Activated CD4-positive, alpha-beta T cell treated with anti-CD3 and anti-CD28 coated beads for 36 hours (primary cell): ENCODE measurements at regions not wholly inside any gene's neighbourhood (a gene's known extent, or its start where the extent isn't known, plus 50 kb on each side); places are given as distances from the start of the nearest gene placed in this dataset.
"Not testable (repeated sequence)": the region's sequence is repeated elsewhere in the genome, so short reads cannot be mapped to it uniquely, and the experiment has no call there.

Experiments used
- ATAC-seq: fragments of 200-7000 bp; cut with Tn5 transposase; one replicate; pipeline ENCODE4 v1.10.0; 2021; ENCODE audit warnings: mild to moderate bottlenecking, moderate library complexity
- CTCF ChIA-PET: fragments of 350-600 bp; sonication (Branson Sonifier 250); formaldehyde crosslinking; loops from one replicate; lab custom pipeline; 2021; ENCODE audit warnings: antibody characterized with exemption; lab: Charles Lee
- POLR2A ChIA-PET: fragments of 350-600 bp; sonication (Branson Sonifier 250); formaldehyde crosslinking; loops from one replicate; lab custom pipeline; 2021; ENCODE audit warnings: antibody characterized with exemption, inconsistent platforms; lab: Charles Lee
- DNase-seq: peaks from one replicate; pipeline ENCODE4 v3.0.0-alpha.2; 2020
- H3K27ac Mint-ChIP-seq: one replicate; pipeline ENCODE4 v1.8.0; 2021; ENCODE audit warnings: mixed read lengths
- H3K27me3 Mint-ChIP-seq: one replicate; pipeline ENCODE4 v1.8.0; 2021; ENCODE audit warnings: mixed read lengths
- H3K36me3 Mint-ChIP-seq: one replicate; pipeline ENCODE4 v1.8.0; 2021; ENCODE audit warnings: low read depth, mixed read lengths
- H3K4me1 Mint-ChIP-seq: one replicate; pipeline ENCODE4 v1.8.0; 2021; ENCODE audit warnings: mixed read lengths
- H3K4me3 Mint-ChIP-seq: one replicate; pipeline ENCODE4 v1.8.0; 2021; ENCODE audit warnings: mild to moderate bottlenecking, moderate library complexity, mixed read lengths
- H3K9me3 Mint-ChIP-seq: one replicate; pipeline ENCODE4 v1.8.0; 2021; ENCODE audit warnings: low read depth, mixed read lengths
- intact Hi-C, 2 experiments: fragments of 100-400 bp; cut with DNase I in 1 of 2; cut with micrococcal nuclease in 1 of 2; formaldehyde crosslinking; loops; one replicate each; pipeline versions ENCODE4 v1.14.2 to v1.15.1; 2022 to 2024; cut with DNase I, micrococcal nuclease

DNA sequence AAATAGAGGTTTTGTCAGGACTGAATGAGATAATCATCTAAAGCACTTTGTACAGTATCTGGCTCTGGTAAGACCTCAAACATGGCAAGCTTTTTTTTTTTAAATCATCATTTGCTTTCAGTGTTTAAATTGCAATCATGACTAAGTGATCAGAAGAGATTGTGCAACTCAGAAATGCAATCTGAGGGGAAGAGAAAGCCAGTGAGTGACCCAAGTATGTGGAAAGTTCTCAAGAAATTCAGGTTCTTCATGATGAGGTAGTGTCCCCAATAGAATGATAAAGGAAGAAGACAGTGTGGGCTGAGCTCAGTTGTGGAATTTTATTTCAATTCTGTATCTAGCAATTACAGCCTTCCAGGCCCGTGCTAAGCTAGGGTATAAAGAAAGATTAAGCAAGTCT, 132.2 kb upstream of the TBC1D5 start:
- Mint-ChIP-seq H3K9me3 (no peaks in the 10 kb centered on the region), H3K4me3 (no peak overlapping the region), H3K4me1 (no peaks in the 10 kb centered on the region), H3K27me3 (peaks cover 6% of the 10 kb centered on the region), H3K36me3 (no peaks in the 10 kb centered on the region), H3K27ac (no peak overlapping the region)
- no peak for ATAC-seq
- DNase-seq: no peak
- POLR2A ChIA-PET: no interaction called here
- intact Hi-C loops: no loop called here
- CTCF ChIA-PET: interaction anchor here (1.0 kb wide), 2 partner anchors 12 to 33 kb away, joined by 3 to 4 read pairs; no protein-coding TSS in a partner anchor

DNA sequence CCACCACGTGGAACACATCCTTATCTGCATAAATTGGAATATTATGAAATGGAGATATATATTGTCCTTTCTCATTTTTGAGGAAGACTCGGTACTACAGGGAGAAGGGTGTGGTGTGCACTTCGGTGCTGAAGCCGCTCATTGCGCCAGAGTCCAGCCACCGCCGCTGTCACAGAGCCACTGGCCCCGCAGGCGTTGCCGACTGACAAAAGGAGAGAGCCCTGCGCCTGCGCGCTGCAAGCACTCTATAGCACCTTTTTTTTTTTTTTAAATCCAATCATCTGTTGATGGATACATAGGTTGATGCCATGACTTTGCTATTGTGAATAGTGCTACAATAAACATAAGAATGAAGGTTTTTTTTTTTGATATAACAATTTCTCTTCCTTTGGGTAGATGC, 130.0 kb upstream of the TBC1D5 start:
- ChIA-PET CTCF (interaction anchor here (0.7 kb wide), 1 partner anchor 31 kb away, joined by 3 read pairs; no protein-coding TSS in a partner anchor), POLR2A (no interaction called here)
- no peak for ATAC-seq
- Mint-ChIP-seq H3K27me3 (peaks cover 2% of the 10 kb centered on the region), H3K4me1 (no peaks in the 10 kb centered on the region), H3K9me3 (no peaks in the 10 kb centered on the region), H3K36me3 (no peaks in the 10 kb centered on the region), H3K27ac (no peak overlapping the region), H3K4me3 (no peak overlapping the region)
- no peak for DNase-seq
- intact Hi-C loops: no loop called here

- CTCF ChIA-PET: interaction anchor here (2.3 kb wide), 1 partner anchor 24 kb away, joined by 9 read pairs; no protein-coding TSS in a partner anchor
- no peak for ATAC-seq
- intact Hi-C loops: no loop called here
Measured at GRCh38 chr3:17865631-17866030, 123.2 kb upstream of the TBC1D5 start.

DNA sequence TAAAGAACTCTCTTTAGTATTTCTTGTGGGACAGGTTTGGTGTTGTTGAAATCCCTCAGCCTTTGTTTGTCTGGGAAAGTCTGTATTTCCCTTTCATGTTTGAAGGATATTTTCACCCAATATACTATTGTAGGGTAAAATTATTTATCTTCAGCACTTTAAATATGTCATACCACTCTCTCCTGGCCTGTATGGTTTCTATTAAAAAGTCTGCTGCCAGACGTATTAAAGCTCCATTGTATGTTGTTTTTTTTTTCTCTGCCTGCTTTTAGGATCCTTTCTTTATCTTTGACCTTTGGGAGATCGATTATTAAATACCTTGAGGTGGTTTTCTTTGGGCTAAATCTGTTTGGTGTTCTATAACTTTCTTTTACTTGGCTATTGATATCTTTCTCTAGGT, 119.0 kb upstream of the TBC1D5 start:
- H3K4me1 Mint-ChIP-seq: no peaks in the 10 kb centered on the region
- H3K27ac Mint-ChIP-seq: no peak overlapping the region
- DNase-seq (no peak), ATAC-seq (no peak)
- H3K9me3 Mint-ChIP-seq: peaks cover 3% of the 10 kb centered on the region
- ChIA-PET POLR2A (no interaction called here), CTCF (no interaction called here)
- no peak overlapping the region for H3K4me3 Mint-ChIP-seq
- intact Hi-C loops: no loop called here
- no peaks in the 10 kb centered on the region for H3K36me3 Mint-ChIP-seq
- H3K27me3 Mint-ChIP-seq: peaks cover 5% of the 10 kb centered on the region

More at GRCh38 chr3:17865631-17866030, 123.2 kb upstream of the TBC1D5 start:
- Mint-ChIP-seq H3K9me3 (no peaks in the 10 kb centered on the region), H3K36me3 (no peaks in the 10 kb centered on the region), H3K4me1 (no peaks in the 10 kb centered on the region), H3K27ac (no peak overlapping the region), H3K4me3 (no peak overlapping the region), H3K27me3 (peaks cover 3% of the 10 kb centered on the region)
- POLR2A ChIA-PET: no interaction called here
- DNase-seq: no peak

DNA sequence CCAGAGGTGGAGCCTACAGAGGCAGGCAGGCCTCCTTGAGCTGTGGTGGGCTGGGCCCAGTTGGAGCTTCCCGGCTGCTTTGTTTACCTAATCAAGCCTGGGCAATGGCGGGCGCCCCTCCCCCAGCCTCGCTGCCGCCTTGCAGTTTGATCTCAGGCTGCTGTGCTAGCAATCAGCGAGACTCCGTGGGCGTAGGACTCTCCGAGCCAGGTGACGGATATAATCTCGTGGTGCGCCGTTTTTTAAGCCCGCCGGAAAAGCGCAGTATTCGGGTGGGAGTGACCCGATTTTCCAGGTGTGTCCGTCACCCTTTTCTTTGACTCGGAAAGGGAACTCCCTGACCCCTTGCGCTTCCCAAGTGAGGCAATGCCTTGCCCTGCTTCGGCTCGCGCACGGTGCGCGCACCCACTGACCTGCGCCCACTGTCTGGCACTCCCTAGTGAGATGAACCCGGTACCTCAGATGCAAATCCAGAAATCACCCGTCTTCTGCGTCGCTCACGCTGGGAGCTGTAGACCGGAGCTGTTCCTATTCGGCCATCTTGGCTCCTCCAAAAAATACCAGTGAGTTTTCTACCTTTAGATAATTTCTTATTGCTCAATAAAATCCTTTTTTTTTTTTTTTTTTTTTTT, 118.5 kb upstream of the TBC1D5 start:
- H3K27ac Mint-ChIP-seq, H3K4me3 Mint-ChIP-seq, POLR2A ChIA-PET, H3K4me1 Mint-ChIP-seq, CTCF ChIA-PET, H3K9me3 Mint-ChIP-seq, ATAC-seq, H3K27me3 Mint-ChIP-seq, DNase-seq, intact Hi-C loops, H3K36me3 Mint-ChIP-seq: not testable (repeated sequence)

DNA sequence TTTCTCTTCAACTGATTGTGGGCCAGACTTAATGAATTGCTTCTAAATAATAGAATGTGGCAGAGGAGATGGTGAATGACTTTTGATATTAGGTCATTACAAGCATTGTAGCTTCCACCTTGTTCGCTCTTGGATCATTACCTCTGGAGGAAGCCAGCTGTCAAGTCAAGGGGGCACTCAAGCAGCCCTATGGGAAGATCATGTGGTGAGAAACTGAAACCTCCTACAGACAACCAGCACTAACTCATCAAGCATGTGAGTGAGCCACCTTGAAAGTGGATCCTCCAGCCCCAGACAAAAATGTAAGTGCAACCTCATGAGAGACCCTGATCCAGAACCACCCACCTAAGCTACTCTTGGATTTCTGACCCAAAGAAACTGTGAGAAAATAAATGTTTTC, 109.8 kb upstream of the TBC1D5 start:
- ATAC-seq (no peak), DNase-seq (no peak)
- no peak overlapping the region for H3K27ac Mint-ChIP-seq
- no peaks in the 10 kb centered on the region for H3K36me3 Mint-ChIP-seq
- H3K4me3 Mint-ChIP-seq: no peak overlapping the region
- ChIA-PET CTCF (no interaction called here), POLR2A (no interaction called here)
- H3K4me1 Mint-ChIP-seq: peaks cover 2% of the 10 kb centered on the region
- peaks cover 3% of the 10 kb centered on the region for H3K9me3 Mint-ChIP-seq
- peaks cover 2% of the 10 kb centered on the region for H3K27me3 Mint-ChIP-seq
- intact Hi-C loops: no loop called here

DNA sequence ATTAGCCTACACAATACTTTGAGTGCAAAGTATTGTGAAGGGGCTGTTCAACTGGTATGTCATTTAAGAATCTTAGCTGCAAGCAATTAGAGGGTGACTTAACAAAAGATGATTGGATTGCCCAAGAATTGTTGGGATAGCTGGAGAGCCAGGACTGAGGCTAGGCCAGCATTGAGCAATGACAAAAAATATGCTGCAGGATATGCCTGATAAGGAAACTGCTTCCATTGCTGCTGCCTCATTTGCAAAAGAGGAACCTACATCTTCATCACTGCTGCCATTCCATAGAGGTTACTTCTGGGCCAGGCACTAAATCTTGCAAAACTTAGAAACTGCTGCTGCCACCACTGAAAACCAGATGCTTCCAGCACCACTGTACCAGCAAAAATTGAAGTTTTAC, 108.0 kb upstream of the TBC1D5 start:
- Mint-ChIP-seq H3K36me3 (no peaks in the 10 kb centered on the region), H3K27ac (no peak overlapping the region), H3K4me3 (no peak overlapping the region), H3K9me3 (no peaks in the 10 kb centered on the region), H3K27me3 (no peaks in the 10 kb centered on the region), H3K4me1 (peaks cover 2% of the 10 kb centered on the region)
- ATAC-seq (no peak), DNase-seq (no peak)
- ChIA-PET CTCF (interaction anchor here (0.5 kb wide), 1 partner anchor 549 kb away, joined by 3 read pairs; no protein-coding TSS in a partner anchor), POLR2A (no interaction called here)
- intact Hi-C loops: no loop called here

DNA sequence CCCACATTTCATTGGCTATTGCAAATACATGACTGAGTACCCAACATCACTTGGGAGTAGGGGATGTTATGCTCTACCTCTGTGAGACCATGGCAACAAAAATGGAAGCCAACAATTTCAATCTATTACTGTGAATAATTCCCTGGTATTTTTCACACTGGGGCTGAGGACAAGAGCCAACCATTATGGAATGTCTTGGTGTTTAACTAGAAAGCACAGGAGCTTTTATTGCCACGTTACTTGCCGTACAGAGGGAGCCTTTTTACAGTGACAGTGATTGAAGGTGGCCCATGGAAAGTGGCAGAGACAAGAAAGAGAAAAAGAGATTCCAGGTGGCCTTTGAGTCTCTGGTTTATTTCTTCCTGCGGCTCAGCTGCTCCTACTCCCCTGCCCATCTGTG, 105.7 kb upstream of the TBC1D5 start:
- ATAC-seq: no peak
- H3K36me3 Mint-ChIP-seq: no peaks in the 10 kb centered on the region
- DNase-seq: no peak
- H3K4me3 Mint-ChIP-seq: no peak overlapping the region
- ChIA-PET CTCF (interaction anchor here (0.6 kb wide), 3 partner anchors 22 to 1433 kb away, joined by 3 read pairs; no protein-coding TSS in a partner anchor), POLR2A (no interaction called here)
- intact Hi-C loops: no loop called here
- no peaks in the 10 kb centered on the region for H3K9me3 Mint-ChIP-seq
- H3K27ac Mint-ChIP-seq: no peak overlapping the region
- no peaks in the 10 kb centered on the region for H3K27me3 Mint-ChIP-seq
- peaks cover 2% of the 10 kb centered on the region for H3K4me1 Mint-ChIP-seq

DNA sequence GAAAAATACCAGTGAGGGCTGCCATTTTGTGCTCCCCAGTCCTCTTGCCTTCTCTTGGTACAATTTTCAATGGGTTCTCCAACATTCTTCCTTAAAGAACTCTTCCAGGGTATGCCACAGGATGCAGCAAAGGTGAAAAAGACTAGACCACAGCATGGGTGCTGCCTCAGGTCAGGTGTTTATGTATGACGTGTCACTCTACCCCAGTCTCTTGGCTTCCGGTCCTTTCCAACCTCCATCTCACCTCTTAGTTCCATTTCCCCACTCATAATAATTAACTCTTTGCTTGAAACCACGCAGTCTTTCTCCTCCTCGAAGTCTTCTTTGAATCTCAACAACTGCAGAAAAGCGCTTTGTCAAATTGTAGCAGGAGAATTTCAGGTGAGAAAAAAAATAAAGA, 104.7 kb upstream of the TBC1D5 start:
- Mint-ChIP-seq H3K27ac (no peak overlapping the region), H3K9me3 (no peaks in the 10 kb centered on the region), H3K27me3 (no peaks in the 10 kb centered on the region), H3K4me1 (peaks cover under 1% of the 10 kb centered on the region), H3K36me3 (no peaks in the 10 kb centered on the region), H3K4me3 (no peak overlapping the region)
- ATAC-seq: no peak
- no peak for DNase-seq
- intact Hi-C loops: no loop called here
- ChIA-PET POLR2A (no interaction called here), CTCF (interaction anchor here (0.7 to 0.8 kb wide), 2 partner anchors 129 to 160 kb away, joined by 3 read pairs; no protein-coding TSS in a partner anchor)

DNA sequence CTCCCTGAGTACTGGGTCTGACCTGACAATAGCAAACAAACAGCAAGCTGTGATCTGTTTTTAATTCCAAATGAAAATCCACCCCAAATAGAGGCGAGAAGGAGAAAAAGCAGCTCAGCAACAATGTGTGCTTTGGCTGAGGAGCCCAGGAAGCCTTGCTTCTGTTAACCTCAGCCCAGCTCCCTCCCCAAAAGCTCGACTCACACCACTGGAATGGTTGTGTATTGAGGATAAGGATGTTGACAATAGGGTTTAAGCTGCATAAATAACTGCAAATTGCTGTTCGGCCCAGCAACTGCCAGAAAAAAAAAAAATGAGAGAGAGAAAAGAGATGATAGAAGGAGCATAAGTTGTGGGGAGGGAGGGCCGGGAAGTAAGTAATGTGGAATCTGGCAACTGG, 104.0 kb upstream of the TBC1D5 start:
- no peaks in the 10 kb centered on the region for H3K36me3 Mint-ChIP-seq
- no peaks in the 10 kb centered on the region for H3K4me1 Mint-ChIP-seq
- ATAC-seq: no peak
- no peaks in the 10 kb centered on the region for H3K27me3 Mint-ChIP-seq
- H3K27ac Mint-ChIP-seq: no peak overlapping the region
- no peak overlapping the region for H3K4me3 Mint-ChIP-seq
- no peaks in the 10 kb centered on the region for H3K9me3 Mint-ChIP-seq
- ChIA-PET POLR2A (no interaction called here), CTCF (interaction anchor here (0.6 to 0.8 kb wide), 3 partner anchors 128 to 555 kb away, joined by 3 read pairs; no protein-coding TSS in a partner anchor)
- no peak for DNase-seq
- intact Hi-C loops: no loop called here

DNA sequence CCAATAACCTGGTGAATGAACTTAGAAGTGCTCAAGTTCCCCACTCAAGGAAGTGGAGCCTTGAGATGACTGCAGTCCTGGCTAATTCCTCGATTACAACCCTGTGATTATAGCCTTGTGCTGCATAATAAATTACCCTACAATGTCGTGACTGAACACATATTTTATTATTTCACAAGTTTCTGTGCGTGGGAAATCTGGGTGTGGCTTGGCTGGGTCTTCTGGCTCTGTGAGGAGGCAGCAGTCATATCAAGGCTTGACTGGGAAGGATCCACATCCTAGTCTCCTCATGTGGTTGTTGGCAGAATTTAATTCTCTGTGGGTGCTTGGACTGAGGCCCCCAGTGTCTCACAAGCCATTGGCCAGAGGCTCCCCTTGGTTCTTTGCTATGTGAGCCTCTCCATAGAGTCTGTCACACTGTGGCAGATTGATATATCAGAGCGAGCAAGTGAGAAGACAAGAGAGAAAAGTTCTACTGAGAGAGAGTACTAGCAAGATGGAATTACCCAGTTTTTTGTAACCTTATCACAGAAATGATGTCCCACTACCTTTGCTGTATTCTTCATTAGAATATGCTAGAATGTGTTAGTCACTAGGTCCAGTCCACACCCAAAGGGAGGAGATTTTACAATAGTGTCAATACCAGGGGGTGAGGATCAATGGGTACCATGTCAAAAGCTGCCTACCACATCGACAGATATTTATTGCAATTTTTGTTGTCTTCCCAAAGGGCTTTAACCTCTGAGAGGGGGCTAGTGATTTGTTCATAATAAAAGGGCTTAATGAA, 102.8 kb upstream of the TBC1D5 start:
- Mint-ChIP-seq H3K27me3 (no peaks in the 10 kb centered on the region), H3K4me3 (no peak overlapping the region), H3K36me3 (no peaks in the 10 kb centered on the region), H3K4me1 (no peaks in the 10 kb centered on the region), H3K27ac (no peak overlapping the region), H3K9me3 (no peaks in the 10 kb centered on the region)
- DNase-seq: no peak
- intact Hi-C loops: no loop called here
- no peak for ATAC-seq
- ChIA-PET CTCF (no interaction called here), POLR2A (no interaction called here)

- DNase-seq (no peak), ATAC-seq (no peak)
- intact Hi-C loops: loop anchor here (5.0 kb wide), 3 partner anchors 197 to 1242 kb away; no protein-coding TSS in a partner anchor
- Mint-ChIP-seq H3K9me3 (no peaks in the 10 kb centered on the region), H3K4me1 (no peaks in the 10 kb centered on the region), H3K36me3 (no peaks in the 10 kb centered on the region), H3K27me3 (no peaks in the 10 kb centered on the region), H3K4me3 (no peak overlapping the region), H3K27ac (no peak overlapping the region)
- POLR2A ChIA-PET: no interaction called here
- CTCF ChIA-PET: interaction anchor here (0.9 kb wide), 1 partner anchor 405 kb away, joined by 4 read pairs; no protein-coding TSS in a partner anchor
Measured at GRCh38 chr3:17844236-17844635, 101.8 kb upstream of the TBC1D5 start.
